Dedifferentiated amniotic fluid mesenchymal stem cell (primary cell): ENCODE measurements at regions not wholly inside any gene's neighbourhood (a gene's known extent, or its start where the extent isn't known, plus 50 kb on each side); places are given as distances from the start of the nearest gene placed in this dataset.

Experiments used
- DNase-seq: peaks from one replicate; pipeline ENCODE4 v3.0.0-alpha.2; 2016; ENCODE audit errors: extremely low spot score

DNA sequence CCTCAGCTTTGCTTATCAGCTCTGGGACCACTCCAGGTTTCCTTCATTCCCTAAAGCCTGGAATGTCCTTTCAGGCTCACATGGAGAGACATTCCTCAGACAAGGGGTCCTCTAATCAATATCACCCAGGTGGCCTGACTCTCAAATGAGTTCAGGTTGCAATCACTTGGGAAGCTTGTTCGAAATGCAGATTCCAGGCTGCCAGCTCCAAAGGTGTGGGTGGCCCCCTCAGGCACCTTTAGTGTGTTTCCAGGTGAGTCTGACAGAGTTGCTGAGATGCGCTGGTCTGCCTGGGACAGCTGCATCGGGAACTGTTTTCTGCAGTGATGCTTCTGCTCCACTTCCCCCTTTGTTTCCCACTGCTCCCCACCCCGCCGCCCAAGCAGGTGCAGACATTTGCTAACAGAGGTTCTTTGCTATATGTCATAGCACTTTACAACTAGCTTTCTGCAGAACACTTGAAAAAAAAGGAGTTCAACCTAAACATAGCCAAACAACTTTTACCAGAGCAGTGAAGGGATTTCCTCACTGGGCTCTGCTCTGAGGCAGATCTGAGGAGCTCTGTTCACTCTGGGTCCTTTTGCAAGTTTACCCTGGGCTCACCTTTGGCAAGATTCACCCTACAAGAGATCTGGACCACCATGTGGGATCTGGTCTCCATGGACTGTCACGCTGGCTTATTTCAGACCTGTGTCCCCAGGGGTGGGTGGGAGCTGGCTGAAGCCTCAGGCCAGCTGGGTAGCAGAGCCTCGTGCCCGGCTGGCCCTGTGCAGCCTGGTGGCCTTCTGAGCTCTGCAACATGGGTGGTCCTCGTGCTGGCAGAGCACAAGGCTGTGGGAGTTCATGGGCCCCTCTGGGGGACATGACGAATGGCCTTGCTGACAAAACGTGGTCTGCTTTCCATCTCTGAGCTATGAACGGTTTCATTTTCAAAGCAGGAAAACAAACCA lies 539.6 kb downstream of the CCDC171 start:
- DNase-seq = no peak

DNA sequence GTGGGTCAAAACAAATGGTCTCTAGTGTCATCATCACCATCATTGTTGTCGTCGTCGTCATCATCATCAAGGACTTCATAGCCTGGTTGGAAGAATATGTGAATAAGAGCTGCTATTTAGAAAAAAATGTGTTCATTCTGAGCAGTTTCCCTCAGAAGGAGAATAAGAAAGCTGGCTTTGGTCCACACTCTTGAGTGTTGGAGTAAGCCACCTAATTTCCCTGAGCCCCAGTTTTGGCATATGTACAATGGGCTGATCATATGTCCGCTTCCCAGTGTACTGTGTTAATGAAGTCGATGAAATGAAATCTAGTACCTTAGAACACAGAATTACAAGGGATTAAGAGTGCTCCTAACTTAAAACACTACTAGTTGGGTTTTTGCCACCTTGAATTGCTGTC lies 545.5 kb downstream of the CCDC171 start:
- DNase-seq = no peak

DNA sequence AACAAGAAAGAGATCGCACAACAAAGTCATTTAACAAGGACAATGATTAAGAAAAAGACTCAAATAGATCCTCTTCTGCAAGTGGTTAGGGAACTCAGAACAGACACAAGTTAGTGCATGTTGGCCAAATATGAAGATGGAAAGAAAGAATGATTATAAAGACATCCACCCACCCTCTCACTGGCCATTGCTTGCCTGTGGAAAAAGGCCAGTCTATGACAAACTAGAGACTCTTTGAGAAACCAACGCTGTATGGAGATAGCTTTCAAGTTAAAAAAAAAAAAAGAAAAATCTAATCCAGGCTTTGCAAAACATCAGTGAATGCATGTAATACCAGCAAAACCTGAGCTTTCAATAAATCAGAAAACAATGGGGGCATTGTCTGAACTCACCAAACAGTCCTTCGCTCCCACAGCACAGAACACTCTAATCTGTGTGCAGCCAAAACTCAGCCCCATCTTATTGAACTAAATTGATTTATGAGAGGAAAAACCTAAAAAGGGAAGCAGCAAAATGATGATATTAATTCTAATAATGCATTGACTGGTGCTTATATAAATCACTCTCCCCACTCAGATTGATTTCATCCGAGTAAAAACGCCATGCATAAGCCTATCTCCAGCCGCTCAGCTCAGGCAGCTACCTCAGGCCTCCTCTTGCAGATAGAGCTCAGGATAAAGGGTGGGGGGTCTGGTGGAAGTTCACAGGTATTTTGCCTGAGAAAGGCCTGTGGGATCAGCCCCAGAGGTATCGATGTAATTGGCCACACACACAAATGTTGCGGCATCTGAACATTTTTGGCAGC lies 547.1 kb downstream of the CCDC171 start:
- DNase-seq = no peak

DNA sequence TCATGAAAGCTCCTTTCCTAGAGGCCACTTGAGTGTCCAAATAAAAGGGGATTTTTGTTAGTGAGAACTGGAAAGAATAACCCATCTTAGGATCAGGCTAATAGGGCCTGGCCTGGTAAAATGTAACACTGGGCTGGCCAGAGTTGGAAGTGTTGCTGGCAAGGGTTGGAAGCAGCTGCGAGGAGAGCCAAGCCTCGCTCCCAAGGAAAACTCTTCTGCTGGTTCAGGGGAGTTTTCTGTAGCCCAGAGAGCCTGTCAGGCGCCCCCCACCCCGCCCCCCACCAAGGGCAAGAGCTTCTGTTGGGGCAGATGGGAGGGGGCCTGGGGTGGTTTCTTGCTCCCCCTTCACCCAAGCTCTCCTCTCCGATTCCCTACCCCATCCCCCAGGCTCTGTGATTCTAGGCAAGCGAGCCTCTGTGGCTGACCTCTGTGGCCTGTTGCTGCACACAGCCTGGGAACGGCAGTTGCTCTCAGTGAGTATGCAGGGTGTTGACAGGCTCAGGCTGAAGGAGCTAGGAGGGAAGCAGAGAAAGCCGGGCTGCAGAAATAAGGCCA lies 547.8 kb downstream of the CCDC171 start:
- DNase-seq = no peak

DNA sequence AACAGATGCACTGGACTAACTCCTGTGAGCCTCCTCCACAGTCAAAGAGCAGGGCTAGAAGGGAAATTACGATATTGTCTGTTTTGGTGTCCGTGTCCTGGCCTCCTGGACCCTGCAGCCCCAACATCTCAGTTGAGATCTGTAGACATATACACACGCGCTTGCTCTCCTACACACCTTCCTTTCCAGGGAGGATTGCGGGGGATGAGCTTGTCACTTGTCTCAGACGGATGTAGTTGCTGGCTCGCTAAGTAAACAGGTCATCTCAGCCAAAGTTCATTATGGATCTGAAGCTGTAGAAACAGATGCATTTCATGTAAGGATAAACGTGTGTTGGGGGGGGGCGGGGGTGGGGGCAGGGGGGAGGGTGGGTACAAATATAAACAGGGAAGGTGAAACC lies 549.3 kb downstream of the CCDC171 start:
- DNase-seq = no peak

DNA sequence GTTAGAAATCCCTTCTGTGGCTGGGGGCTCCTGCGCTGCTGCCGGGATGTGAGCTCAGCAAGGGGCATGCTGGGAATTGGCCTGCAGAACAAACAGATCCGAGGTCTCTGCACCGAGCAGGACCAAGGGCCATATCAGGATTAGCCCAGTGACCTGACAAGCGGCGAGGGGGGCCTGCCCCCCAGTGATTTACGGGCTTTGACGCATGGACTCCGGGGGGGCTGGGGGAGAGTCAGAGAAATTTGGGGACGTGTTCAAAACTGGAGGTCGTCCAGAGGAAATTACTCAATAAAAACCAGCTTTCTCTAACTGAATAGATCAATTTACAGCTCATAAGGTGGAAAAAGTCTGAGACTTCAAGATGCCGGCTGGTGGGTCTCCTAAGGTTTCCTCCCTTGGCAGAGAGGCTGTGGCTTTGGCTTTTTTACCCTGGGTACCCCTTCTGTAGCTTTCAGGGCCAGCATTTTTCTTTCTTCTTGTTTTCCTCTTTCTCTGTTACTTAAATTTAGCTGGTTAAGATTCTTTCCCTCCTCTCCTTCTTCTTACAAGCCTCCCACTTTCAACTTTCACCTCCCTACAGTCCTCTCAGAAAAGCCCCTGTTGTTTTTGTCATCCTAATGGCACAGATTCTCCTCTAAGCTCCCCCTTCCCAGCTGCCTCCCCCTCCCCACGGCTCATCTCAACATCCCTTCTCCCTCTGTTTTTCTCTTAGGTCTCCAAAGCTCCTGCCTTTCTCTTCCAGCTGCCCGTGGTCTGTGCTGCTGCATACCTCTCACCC lies 551.0 kb downstream of the CCDC171 start:
- no peak for DNase-seq

DNA sequence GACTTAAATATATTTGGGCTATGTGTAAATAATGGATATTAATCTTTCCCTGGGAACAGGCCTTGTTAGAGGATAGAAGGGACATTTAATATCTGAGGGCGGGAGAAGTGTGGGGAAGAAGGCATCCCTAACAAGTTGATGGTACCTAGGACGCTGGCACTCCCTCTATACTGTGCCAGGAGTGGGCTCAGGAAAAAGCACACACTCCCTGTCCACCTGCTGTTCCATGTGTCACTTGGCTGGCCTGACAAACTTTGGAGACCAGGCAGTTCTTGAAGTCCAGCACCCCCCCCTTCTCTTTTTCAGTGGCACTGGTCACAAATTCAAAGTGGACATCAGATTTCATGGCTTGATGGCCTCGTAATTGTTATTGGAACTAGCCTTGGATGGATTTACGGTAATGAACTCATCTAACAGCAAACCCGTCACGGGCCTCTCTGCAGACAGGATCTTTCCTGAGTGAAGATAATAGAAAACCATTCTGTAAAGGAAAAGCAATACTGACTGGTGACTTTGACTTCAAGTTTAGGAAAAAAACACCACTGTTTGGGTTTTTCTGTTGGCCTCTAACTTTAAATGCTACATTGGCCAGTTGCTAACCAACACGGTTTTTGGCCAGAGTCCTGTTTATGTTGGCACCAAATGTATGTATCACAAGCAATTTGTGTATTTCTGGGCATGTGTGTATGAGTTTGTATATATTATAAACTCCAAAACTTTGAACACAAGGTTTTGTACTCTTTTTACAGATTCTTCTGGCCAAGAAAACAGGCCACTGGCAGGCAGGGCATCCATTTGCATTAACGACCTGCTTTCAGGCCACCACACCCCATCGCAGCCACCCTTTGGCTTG lies 552.6 kb downstream of the CCDC171 start:
- peak; percentile 69 for DNase-seq

DNA sequence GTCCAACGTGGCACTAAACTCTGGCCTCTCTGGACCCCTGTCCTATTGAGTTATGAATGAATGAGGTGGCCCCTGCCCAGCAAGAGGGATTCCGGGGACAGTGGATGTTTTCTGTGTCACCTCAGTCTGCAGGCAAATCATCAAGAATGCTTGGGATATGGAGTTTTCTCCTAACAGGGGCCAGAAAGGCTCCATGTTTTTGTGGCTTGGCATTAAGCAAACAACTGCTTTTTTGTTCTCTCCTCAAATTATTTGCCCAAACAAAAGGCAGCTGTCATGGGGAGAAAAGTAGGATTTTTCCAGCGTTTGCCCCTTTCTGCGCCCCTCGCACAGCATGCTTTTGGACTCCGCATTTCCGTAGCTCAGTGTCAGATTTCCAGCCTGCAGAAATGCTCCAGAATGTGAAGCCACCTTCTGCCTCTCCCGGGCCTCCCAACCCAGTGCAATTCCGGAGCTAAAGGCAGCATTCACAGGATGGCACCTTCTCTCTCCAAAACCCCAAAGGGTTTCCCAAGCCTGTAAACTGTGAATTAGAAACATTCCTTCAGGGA lies 553.3 kb downstream of the CCDC171 start:
- DNase-seq = no peak

DNA sequence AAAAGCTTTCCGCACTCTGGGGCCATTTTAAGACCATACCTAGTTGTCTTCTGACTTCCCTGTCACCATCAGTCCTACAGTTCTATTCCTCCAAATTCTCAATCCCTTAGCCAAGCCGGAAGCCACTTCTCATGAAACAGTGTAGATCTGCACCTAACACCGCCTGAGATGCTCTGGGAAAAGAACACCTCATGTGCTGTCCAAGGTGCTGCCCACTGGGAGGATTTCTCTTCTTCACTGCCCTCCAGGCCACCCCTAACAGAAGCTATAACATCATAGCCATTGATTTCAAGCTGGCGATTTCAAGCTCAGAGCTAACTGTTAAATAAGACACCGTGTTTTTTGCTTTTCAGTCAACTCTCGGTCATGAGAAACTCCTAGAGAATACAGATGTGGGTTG lies 559.3 kb downstream of the CCDC171 start:
- DNase-seq = no peak

DNA sequence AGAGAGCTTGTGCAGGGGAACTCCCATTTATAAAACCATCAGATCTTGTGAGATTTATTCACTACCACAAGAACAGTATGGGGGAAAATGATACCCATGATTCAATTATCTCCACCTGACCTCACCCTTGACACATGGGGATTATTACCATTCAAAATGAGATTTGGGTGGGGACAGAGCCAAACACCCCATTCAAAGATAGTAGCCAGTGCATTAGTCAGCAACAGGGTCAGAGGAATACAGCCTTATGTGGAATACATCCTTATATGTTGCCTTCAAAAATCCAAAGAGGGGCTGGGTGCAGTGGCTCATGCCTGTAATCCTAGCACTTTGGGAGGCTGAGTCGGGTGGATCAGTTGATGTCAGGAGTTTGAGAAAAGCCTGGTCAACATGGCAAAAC lies 563.2 kb downstream of the CCDC171 start:
- DNase-seq = no peak

DNA sequence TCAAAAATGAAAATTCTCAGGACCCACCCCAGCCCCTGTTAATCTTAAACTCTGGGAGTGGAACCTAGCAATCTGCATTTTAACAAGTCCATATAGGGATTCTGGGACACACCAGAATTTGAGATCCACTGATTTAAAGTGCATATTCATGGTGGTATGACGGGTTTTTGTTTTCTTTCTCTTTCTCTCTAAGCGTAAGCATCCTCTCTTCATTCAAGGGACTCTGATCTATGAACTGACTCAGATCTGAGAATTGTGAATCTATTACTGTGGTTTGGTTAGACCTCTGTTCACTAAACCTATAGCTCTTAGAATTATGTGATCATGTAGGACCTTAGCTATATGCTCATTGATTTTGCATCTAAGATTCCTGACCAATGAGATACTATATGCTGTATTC lies 565.2 kb downstream of the CCDC171 start:
- no peak for DNase-seq

DNA sequence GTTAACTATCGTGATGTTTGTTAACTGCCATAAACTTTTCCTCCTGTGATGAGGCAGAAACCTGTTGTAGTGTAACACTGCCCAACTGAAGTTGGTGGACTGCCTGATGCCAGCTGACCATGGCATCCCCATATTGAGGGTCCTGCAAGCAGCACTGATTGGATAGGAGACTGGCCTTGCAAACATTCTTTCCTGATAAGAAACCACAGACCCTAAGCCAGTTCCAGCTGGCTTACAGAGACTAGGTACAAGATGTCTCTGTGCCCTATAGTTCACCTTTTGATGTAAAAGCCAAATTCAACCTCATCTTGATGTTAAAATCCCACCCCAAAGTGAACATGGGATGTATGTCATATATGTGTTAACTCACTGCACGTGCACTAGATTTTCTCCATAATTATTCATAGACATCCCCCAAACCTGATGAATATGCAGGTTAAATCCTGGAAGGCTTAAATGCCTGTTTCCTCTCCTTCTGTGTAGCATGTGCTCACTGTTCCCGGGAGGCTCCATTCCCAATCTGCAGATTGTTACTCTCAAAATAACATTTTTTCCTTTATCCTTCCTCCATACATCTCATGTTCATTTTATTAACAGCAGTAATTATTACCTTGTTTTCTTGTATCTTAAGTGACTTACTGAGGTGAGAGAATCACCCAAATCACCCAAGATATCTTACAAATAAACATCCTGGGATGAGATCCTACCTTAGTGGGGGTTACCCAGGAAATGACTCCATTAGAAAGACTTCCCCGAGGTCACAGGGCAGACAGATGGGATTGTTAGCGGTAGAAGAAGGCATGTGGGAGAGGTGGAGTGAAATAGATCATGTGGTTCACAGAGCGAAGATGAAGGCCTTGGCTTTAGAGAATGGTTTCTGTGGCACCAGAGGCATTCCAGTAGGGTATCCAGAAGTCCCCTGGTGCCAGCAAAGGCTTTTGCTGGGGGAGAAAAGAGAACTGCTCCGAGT lies 566.7 kb downstream of the CCDC171 start:
- no peak for DNase-seq

DNA sequence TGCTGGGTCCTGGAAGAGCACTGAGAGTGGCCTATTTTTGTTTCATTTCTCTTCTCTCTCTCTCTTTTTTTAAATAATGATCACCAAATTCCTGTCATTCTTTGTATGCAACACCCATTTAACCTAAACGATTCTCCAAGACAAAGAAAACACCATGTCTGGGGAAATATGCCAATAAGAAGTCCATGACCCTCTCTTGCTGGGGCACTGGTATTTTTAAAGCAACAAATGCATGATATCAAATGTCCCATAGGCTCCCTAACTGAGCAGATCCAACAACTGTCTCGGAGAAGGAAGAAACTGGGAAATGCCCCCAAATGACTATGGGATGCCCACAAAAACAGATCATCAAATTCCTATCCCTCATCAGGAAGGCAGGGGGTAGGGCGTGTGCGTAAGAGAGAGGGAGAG lies 567.4 kb downstream of the CCDC171 start:
- DNase-seq = peak; percentile 58

DNA sequence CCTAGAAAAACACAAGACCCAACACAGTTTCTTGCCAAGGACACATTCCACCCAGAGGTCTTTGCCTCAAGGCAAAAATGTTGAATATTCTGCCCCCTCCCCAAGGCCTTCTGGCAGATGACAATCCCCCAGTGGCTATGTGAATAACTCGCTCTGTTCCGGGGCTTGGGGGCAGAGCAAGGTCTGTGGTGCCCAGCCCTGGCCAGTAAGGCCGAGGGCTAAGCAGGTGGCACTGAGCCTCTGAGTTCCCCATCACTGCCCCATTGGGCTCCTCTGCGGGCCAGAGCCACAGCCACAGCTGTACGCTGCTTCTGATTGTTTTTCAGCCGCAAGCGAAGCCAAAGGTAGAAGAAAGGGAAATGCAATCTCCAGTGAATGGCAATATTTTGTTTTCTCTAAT lies 567.9 kb downstream of the CCDC171 start:
- no peak for DNase-seq

DNA sequence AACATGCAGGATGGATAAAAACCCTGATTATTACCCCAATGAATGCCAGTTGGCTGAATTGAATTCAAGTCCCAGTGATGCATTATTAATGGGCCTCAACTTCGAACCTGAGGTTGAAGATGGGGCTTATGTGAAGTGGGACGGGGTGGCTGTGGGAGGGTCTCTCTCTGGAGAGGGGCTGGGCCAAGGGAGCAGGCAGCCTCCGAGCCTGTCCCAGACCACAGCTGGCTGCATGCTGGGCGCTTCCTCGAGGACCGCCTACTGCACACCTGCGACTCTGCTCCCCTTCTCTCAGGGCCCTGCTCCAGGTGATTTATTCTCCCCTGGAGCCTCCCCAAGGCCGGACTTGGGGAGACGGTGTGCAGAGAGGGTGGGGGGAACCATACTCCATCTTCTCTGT lies 568.3 kb downstream of the CCDC171 start:
- no peak for DNase-seq

DNA sequence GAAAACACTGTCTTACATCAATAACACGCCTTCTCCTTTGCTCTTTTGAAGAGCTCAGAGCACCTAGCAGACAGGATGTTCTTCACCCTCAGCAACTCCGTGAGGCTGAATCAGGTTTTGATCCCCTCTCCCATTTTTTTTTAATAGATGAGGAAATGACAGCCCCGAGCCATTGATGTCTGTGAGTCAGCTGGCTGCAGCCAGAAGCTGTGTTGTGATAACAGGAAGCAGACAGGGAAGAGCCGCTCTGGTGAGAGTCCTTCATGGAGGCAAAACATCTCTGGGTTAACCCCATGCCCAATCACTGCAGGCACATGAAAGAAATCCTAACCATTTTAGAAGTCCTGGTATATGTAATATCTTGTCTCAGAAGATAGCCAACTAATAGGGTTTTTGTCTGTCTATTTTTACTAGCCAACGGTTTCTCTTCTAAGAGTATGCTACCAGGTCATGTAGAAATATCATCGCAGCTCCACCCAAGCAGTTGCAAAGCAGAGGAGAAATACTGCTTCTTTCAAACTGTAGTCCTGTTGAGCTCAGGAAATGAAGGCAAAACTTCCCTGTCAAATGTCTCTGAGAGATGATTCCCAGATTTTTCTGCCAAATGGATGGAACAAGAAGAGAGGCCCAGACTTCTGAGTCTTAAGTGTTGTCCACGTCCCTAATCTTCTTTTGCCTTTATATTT lies 568.9 kb downstream of the CCDC171 start:
- DNase-seq = no peak

DNA sequence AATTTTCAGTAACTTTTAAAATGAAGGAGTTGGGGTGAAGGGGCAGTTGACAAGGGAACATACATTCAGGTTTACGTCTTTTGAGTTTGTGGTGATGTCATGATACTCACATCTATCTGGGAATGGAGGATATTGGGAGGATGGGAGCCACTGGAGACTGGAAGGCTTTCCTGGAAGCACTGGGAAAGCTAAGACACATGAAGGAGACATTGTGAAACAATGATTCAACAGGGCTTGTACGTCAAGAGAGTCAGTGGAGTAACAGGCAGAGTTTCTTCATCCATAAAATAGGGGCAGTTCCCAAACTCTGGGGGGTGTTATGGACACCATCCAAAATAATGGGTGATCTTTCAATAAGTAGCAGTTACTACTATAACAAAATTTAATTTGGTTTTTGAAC lies 572.8 kb downstream of the CCDC171 start:
- no peak for DNase-seq

DNA sequence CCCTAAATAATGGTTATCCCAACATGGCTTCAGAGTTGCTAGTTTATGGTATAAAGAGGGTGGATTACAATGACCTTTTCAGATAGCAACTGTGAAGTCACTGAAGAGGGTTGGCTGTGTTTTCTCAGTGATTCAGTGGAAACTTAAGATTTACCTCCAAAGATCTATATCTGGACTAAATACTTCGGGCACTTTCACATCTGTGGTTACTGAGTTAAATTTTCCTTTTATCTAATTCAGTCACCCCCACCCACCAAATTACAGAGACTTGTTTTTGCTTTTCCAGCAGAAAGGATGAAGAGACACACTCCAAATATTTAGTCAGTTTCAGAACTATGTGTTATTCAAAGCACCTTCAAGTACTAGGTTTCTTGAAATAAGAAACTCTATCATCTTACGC lies 573.2 kb downstream of the CCDC171 start:
- DNase-seq = no peak

DNA sequence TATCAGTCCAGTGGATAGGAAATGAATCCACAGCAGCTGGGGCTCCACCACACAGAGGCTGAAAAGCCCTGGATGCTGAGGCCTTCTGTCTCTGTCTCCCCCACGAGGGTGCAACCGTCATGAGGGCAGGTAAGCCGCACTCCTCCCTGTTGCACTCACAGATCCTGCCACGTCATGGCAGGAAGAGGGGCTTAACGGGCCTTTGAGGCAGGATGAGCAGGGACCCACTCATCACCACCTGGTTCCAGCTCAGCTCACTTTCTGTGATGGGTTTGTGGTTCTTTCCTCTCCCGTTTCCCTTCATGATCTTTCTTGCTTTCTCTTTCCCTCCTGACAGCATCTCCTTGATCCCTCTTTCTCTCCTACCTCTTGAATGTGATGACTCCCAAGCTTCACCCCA lies 575.2 kb downstream of the CCDC171 start:
- no peak for DNase-seq
